22Rv1 (cell line): ENCODE measurements at regions not wholly inside any gene's neighbourhood (a gene's known extent, or its start where the extent isn't known, plus 50 kb on each side); places are given as distances from the start of the nearest gene placed in this dataset.

Experiments used
- H3K27ac ChIP-seq: fragments of 450-650 bp; 2 replicates; pipeline ENCODE4 v1.5.1; 2017
- ZFX ChIP-seq: fragments of 450-650 bp; IDR thresholded peaks from 2 replicates; pipeline ENCODE4 v1.6.1; 2017; ENCODE audit warnings: antibody characterized with exemption, borderline replicate concordance
- TF ChIP-seq, protein P1 (sequence below): fragments of 450-650 bp; IDR thresholded peaks from 2 replicates; pipeline ENCODE4 v1.5.1; 2017; ENCODE audit warnings: mild to moderate bottlenecking

DNA sequence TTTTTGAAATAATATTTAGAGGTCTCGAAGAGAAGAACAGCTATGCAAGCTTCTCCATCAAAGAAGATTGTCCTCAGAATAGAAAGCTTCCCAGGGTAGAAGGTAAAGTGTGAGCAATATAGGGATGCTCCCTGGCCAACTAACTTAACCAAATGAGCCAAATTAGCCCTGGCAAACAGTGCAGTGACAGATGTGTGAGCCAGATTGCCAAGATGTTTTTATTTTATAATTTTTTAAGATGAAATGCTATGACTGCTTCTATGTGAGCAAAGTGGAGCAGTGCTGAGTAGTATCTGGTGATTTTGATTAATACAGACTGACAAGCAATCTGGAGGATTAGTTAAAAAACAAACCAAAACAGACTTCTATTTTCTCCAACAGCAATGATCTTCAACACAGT lies 202.1 kb downstream of the NOVA1 start:
- TF ChIP-seq ZFX = no peak
- TF ChIP-seq, protein P1, sequence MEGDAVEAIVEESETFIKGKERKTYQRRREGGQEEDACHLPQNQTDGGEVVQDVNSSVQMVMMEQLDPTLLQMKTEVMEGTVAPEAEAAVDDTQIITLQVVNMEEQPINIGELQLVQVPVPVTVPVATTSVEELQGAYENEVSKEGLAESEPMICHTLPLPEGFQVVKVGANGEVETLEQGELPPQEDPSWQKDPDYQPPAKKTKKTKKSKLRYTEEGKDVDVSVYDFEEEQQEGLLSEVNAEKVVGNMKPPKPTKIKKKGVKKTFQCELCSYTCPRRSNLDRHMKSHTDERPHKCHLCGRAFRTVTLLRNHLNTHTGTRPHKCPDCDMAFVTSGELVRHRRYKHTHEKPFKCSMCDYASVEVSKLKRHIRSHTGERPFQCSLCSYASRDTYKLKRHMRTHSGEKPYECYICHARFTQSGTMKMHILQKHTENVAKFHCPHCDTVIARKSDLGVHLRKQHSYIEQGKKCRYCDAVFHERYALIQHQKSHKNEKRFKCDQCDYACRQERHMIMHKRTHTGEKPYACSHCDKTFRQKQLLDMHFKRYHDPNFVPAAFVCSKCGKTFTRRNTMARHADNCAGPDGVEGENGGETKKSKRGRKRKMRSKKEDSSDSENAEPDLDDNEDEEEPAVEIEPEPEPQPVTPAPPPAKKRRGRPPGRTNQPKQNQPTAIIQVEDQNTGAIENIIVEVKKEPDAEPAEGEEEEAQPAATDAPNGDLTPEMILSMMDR = no peak
- H3K27ac ChIP-seq = no peak overlapping the region

DNA sequence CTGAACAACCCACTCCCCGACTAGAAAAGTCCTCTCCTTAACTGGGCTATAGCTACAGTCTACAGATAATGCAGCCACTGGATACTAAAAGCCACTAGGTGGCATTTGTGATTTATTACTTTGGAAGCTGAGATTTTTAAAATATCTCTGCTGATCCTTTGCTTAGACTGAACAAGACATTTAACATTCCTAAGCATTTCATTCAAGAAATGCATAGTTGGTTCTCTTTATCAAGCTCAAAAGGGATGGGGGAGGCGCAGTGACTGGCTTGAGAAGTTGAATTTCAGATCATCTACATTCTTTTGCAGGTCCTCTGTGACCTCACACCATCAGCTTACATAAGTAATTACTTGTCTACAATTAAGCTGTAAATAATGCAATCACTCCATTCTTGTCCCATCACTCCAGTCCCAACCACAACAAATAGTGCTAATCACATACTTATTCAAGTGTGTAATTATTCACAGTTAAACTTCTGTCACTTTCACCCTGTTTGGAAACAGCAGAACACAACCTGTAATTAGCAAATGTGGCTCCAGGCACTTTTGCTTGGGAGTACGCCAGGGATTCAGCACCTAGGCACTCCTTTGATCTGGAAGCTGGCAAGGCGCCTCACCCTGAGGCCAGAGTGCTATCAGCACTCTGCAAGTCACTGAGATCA lies 203.6 kb downstream of the NOVA1 start:
- TF ChIP-seq ZFX = no peak
- TF ChIP-seq, protein P1 = peak; percentile 62
- no peak overlapping the region for H3K27ac ChIP-seq

DNA sequence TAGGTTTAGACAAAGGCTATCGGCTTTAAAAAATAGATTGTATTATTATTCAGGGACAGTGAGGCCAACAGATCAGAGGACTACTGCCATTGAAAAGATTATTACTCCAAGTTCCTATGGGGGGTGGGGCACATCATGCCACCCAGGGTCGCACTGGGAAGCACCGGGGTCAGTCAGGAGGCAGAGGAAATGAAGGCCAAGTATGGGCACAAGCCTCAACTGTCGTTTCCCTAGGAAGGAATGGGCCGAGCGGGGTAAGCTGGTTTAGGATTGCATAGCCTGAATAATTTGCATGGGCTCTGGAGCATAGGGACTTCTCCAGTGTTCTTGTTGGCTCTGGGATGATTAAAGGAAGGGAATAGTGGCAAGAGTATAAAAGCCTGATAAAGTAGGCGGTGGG lies 205.3 kb downstream of the NOVA1 start:
- no peak for TF ChIP-seq ZFX
- TF ChIP-seq, protein P1 = no peak

DNA sequence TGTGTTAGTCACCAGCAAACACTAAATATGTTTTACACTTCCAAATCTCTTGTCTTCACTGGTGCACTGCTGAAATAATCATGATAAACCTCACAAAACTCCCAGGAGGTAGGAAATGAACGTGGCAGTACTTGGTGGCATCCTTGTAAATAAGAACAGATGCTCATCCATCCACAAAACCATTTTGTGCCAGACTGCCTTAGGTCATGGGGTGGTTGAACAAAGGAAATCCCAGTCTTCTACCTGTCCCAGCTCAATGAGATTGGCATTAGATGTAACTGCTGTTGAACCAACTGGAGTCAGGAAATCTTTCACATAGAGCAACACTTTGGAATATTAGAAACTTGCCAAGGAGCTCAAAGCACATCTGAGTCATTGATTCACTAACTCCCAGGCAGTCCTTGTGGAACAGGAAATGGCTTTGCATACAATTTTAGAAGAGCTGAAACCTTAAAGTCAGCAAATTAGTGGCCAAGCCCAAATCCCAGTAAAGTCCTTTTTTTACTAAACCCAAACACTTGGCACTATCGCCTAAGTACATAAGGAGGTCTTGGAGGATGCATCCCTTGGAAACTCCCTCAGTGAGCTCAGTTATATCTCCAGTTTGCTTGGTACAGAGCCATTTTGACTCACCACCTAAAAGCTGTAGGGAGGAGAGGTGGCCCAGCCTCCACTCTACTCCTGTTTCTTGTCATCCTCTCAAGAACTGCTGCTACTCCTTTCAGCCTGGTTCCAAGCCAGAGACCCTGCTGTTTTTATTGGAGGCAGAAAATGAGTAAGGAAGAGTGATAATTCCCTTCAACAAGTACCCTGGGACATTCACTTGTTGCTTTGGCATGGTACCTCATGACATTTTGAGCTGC lies 208.0 kb downstream of the NOVA1 start:
- TF ChIP-seq, protein P1 = no peak
- no peak for TF ChIP-seq ZFX
- no peak overlapping the region for H3K27ac ChIP-seq

More for the DNA sequence above, 205.3 kb downstream of the NOVA1 start:
- no peak overlapping the region for H3K27ac ChIP-seq

GRCh38 chr14:26385310-26385709 lies 212.5 kb downstream of the NOVA1 start:
- H3K27ac ChIP-seq = no peak overlapping the region
- no peak for TF ChIP-seq ZFX
- TF ChIP-seq, protein P1 = no peak

DNA sequence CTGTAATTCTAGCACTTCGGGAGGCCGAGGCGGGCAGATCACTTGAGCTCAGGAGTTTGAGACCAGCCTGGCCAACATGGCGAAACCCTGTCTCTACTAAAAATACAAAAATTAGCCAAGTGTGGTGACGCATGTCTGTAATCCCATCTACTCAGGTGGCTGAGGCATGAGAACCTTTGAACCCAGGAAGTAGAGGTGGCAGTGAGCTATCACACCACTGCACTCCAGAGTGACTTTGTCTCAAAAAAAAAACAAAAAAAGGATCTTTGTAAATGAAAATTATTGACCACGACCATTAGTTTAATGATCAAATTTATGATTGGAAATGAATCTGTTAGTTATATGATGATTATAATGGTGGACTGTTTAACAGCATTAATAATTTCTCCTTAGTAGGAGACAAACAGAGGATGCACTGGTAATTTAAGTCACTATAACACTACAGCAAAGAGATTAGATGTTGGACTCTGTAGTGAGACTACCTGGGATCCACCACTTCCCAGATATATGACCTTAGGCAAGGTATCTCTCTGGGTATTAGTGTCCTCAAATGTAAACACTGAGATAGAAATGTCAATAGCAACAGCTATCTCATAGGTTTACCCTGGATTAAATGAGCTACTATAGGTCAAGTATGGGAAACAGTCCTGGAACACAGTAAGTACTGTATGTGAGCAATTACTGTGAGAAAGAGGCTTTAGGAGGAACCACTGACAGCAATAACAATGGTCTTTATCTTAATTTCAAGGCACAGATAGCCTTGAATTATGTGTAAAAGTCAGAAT lies 214.7 kb downstream of the NOVA1 start:
- H3K27ac ChIP-seq = no peak overlapping the region
- TF ChIP-seq ZFX = no peak
- TF ChIP-seq, protein P1 = no peak
